KMS-11 (cell line): ENCODE measurements at regions not wholly inside any gene's neighbourhood (a gene's known extent, or its start where the extent isn't known, plus 50 kb on each side); places are given as distances from the start of the nearest gene placed in this dataset.

ENCODE experiments used
- H2AFZ ChIP-seq: fragments of 200-600 bp; sonication (generic); 2 replicates; pipeline ENCODE4 v1.6.1; 2016; ENCODE audit warnings: antibody characterized with exemption, mixed run types, low read depth
- H3K27ac ChIP-seq: fragments of 200-600 bp; sonication (generic); 2 replicates; pipeline ENCODE4 v1.6.1; 2016; ENCODE audit warnings: mild to moderate bottlenecking, mixed run types
- H3K27me3 ChIP-seq: fragments of 200-600 bp; sonication (generic); 2 replicates; pipeline ENCODE4 v1.6.1; 2017; ENCODE audit warnings: mild to moderate bottlenecking, low read depth, mixed run types, moderate library complexity; ENCODE audit not compliant: insufficient read depth
- H3K36me3 ChIP-seq: fragments of 200-600 bp; sonication (generic); 2 replicates; pipeline ENCODE4 v1.6.1; 2017; ENCODE audit warnings: mild to moderate bottlenecking, mixed run types; ENCODE audit not compliant: insufficient read depth
- H3K4me1 ChIP-seq: fragments of 200-600 bp; sonication (generic); 2 replicates; pipeline ENCODE4 v1.6.1; 2016; ENCODE audit warnings: mild to moderate bottlenecking, low read depth, mixed run types; ENCODE audit not compliant: poor library complexity, severe bottlenecking
- H3K4me2 ChIP-seq: fragments of 200-600 bp; sonication (generic); 2 replicates; pipeline ENCODE4 v1.7.0; 2016; ENCODE audit warnings: mild to moderate bottlenecking, mixed run types
- H3K4me3 ChIP-seq: fragments of 200-600 bp; sonication (generic); IDR thresholded peaks from 2 replicates; pipeline ENCODE4 v1.6.1; 2017; ENCODE audit warnings: low read depth, low read length, mixed read lengths; ENCODE audit not compliant: insufficient read depth
- H3K79me2 ChIP-seq: fragments of 200-600 bp; sonication (generic); 2 replicates; pipeline ENCODE4 v1.6.1; 2016; ENCODE audit warnings: low read depth, mixed run types; ENCODE audit not compliant: insufficient read depth
- H3K9ac ChIP-seq: fragments of 200-600 bp; sonication (generic); 2 replicates; pipeline ENCODE4 v1.6.1; 2016; ENCODE audit warnings: mild to moderate bottlenecking, mixed run types
- H4K20me1 ChIP-seq: fragments of 200-600 bp; sonication (generic); 2 replicates; pipeline ENCODE4 v1.6.1; 2016; ENCODE audit warnings: mild to moderate bottlenecking, mixed run types; ENCODE audit not compliant: insufficient read depth
- CTCF ChIP-seq: fragments of 200-600 bp; sonication (generic); conservative IDR thresholded peaks from 2 replicates; pipeline ENCODE4 v1.6.1; 2017; ENCODE audit warnings: low read depth, mild to moderate bottlenecking, antibody characterized with exemption, low read length, moderate library complexity, mixed read lengths

GRCh38 chr6:128659878-128660622 is 139.7 kb upstream of the PTPRK start:
- Histone ChIP-seq H3K79me2 (no peaks in the 10 kb centered on the region), H3K4me3 (no peak overlapping the region), H4K20me1 (no peaks in the 10 kb centered on the region), H2AFZ (no peak overlapping the region), H3K4me2 (no peak overlapping the region), H3K36me3 (no peaks in the 10 kb centered on the region), H3K27ac (no peak overlapping the region), H3K4me1 (no peaks in the 10 kb centered on the region), H3K27me3 (no peaks in the 10 kb centered on the region), H3K9ac (no peak overlapping the region)
- TF ChIP-seq CTCF: no peak

GRCh38 chr6:128659276-128659675 is 138.9 kb upstream of the PTPRK start:
- Histone ChIP-seq H3K36me3 (no peaks in the 10 kb centered on the region), H3K4me1 (no peaks in the 10 kb centered on the region), H3K4me2 (no peak overlapping the region), H3K27me3 (no peaks in the 10 kb centered on the region), H3K79me2 (no peaks in the 10 kb centered on the region), H3K27ac (no peak overlapping the region), H3K9ac (no peak overlapping the region), H3K4me3 (no peak overlapping the region), H2AFZ (no peak overlapping the region), H4K20me1 (no peaks in the 10 kb centered on the region)
- TF ChIP-seq CTCF: no peak

- no peak overlapping the region for H3K27ac ChIP-seq
These were observed 136.8 kb upstream of the PTPRK start for GRCh38 chr6:128657181-128657580.

GRCh38 chr6:128655978-128656498 is 135.6 kb upstream of the PTPRK start:
- Histone ChIP-seq H2AFZ (no peak overlapping the region), H3K27ac (no peak overlapping the region)
- TF ChIP-seq CTCF: no peak

More at GRCh38 chr6:128657181-128657580, 136.8 kb upstream of the PTPRK start:
- Histone ChIP-seq H3K9ac (no peak overlapping the region), H3K36me3 (no peaks in the 10 kb centered on the region), H4K20me1 (no peaks in the 10 kb centered on the region), H3K4me1 (no peaks in the 10 kb centered on the region), H3K79me2 (no peaks in the 10 kb centered on the region), H2AFZ (no peak overlapping the region), H3K27me3 (no peaks in the 10 kb centered on the region), H3K4me3 (no peak overlapping the region), H3K4me2 (no peak overlapping the region)
- TF ChIP-seq CTCF: no peak

More at GRCh38 chr6:128655978-128656498, 135.6 kb upstream of the PTPRK start:
- Histone ChIP-seq H4K20me1 (no peaks in the 10 kb centered on the region), H3K4me2 (no peak overlapping the region), H3K9ac (no peak overlapping the region), H3K4me1 (no peaks in the 10 kb centered on the region), H3K79me2 (no peaks in the 10 kb centered on the region), H3K4me3 (no peak overlapping the region), H3K36me3 (no peaks in the 10 kb centered on the region), H3K27me3 (no peaks in the 10 kb centered on the region)
